Astrocyte of the hippocampus (primary cell): ENCODE measurements at regions not wholly inside any gene's neighbourhood (a gene's known extent, or its start where the extent isn't known, plus 50 kb on each side); places are given as distances from the start of the nearest gene placed in this dataset.

ENCODE experiments used
- DNase-seq: peaks from one replicate; pipeline ENCODE4 v3.0.0; 2011; ENCODE audit warnings: low read depth, low spot score

GRCh38 chr2:15718944-15719323, 127.3 kb downstream of the DDX1 start:
- DNase-seq = no peak

GRCh38 chr2:15719566-15720313, 128.1 kb downstream of the DDX1 start:
- no peak for DNase-seq

GRCh38 chr2:15720561-15721307, 129.1 kb downstream of the DDX1 start:
- no peak for DNase-seq

- no peak for DNase-seq
Measured at GRCh38 chr2:15721411-15722067, 129.9 kb downstream of the DDX1 start.

GRCh38 chr2:15722980-15723379, 131.3 kb downstream of the DDX1 start:
- DNase-seq = no peak

GRCh38 chr2:15724235-15724634, 132.6 kb downstream of the DDX1 start:
- no peak for DNase-seq

GRCh38 chr2:15725101-15725781, 133.6 kb downstream of the DDX1 start:
- DNase-seq = no peak

GRCh38 chr2:15725782-15726112, 134.1 kb downstream of the DDX1 start:
- no peak for DNase-seq

GRCh38 chr2:15726321-15727057, 134.8 kb downstream of the DDX1 start:
- no peak for DNase-seq

- DNase-seq = no peak
Measured at GRCh38 chr2:15727396-15728244, 136.0 kb downstream of the DDX1 start.

GRCh38 chr2:15728245-15728938, 136.7 kb downstream of the DDX1 start:
- DNase-seq = no peak

GRCh38 chr2:15729001-15729400, 137.3 kb downstream of the DDX1 start:
- no peak for DNase-seq

- DNase-seq = no peak
Measured at GRCh38 chr2:15729709-15730544, 138.3 kb downstream of the DDX1 start.

GRCh38 chr2:15730545-15731212, 139.0 kb downstream of the DDX1 start:
- peak; percentile 95 for DNase-seq

GRCh38 chr2:15731213-15731888, 139.7 kb downstream of the DDX1 start:
- no peak for DNase-seq

- DNase-seq = no peak
Measured at GRCh38 chr2:15731889-15732271, 140.2 kb downstream of the DDX1 start.

- no peak for DNase-seq
Measured at GRCh38 chr2:15732341-15733077, 140.8 kb downstream of the DDX1 start.
